ENCODE measurements at regions not wholly inside any gene's neighbourhood (a gene's known extent, or its start where the extent isn't known, plus 50 kb on each side); places are given as distances from the start of the nearest gene placed in this dataset.

GRCh38 chr2:129860088-129860487 is 119.4 kb upstream of the RAB6C start:
- Histone ChIP-seq H3K9me3 (ENCODE audit: low read length) (no peaks in the 10 kb centered on the region), H3K4me3 (ENCODE audit: low read length) (no peak overlapping the region), H3K4me1 (ENCODE audit: insufficient read depth, low read length) (no peaks in the 10 kb centered on the region), H3K27ac (ENCODE audit: low read depth, low read length) (no peak overlapping the region), H3K27me3 (ENCODE audit: insufficient read depth, low read length, poor library complexity, severe bottlenecking) (no peaks in the 10 kb centered on the region), H3K36me3 (ENCODE audit: insufficient read depth, low read length) (no peaks in the 10 kb centered on the region)
- no peak overlapping the region for H3K27ac Mint-ChIP-seq
- ChIA-PET CTCF (interaction anchor here (1.2 kb wide), 1 partner anchor 10 kb away, joined by 3 read pairs; no protein-coding TSS in a partner anchor), POLR2A (no interaction called here)
- peaks cover 2 to 9% of the 10 kb centered on the region in 2 donors for H3K27me3 Mint-ChIP-seq
- H3K36me3 Mint-ChIP-seq: no peaks in the 10 kb centered on the region
- no peak overlapping the region for H3K4me3 Mint-ChIP-seq
- no peak for DNase-seq
- no peaks in the 10 kb centered on the region for H3K4me1 Mint-ChIP-seq
- peaks cover 0 to 12% (median 6%) of the 10 kb centered on the region in 5 donors for H3K9me3 Mint-ChIP-seq

GRCh38 chr2:129861666-129862288 is 117.7 kb upstream of the RAB6C start:
- H3K9me3 Mint-ChIP-seq: peaks cover 0 to under 1% (median 0%) of the 10 kb centered on the region in 5 donors
- no peak for DNase-seq
- no peak overlapping the region for H3K4me3 ChIP-seq (ENCODE audit: low read length)
- H3K27me3 Mint-ChIP-seq: peaks cover 2 to 5% of the 10 kb centered on the region in 2 donors
- H3K9me3 ChIP-seq (ENCODE audit: low read length): no peaks in the 10 kb centered on the region
- no peak overlapping the region for H3K27ac Mint-ChIP-seq
- H3K4me1 Mint-ChIP-seq: no peaks in the 10 kb centered on the region
- no peaks in the 10 kb centered on the region for H3K4me1 ChIP-seq (ENCODE audit: insufficient read depth, low read length)
- H3K36me3 Mint-ChIP-seq: no peaks in the 10 kb centered on the region
- no peak overlapping the region for H3K4me3 Mint-ChIP-seq
- H3K36me3 ChIP-seq (ENCODE audit: insufficient read depth, low read length): no peaks in the 10 kb centered on the region
- H3K27me3 ChIP-seq (ENCODE audit: insufficient read depth, low read length, poor library complexity, severe bottlenecking): no peaks in the 10 kb centered on the region
- no peak overlapping the region for H3K27ac ChIP-seq (ENCODE audit: low read depth, low read length)
- CTCF ChIA-PET: no interaction called here
- POLR2A ChIA-PET: no interaction called here

- Mint-ChIP-seq H3K9me3 (no peaks in the 10 kb centered on the region), H3K27ac (no peak overlapping the region), H3K4me1 (no peaks in the 10 kb centered on the region), H3K27me3 (peaks cover 3 to 4% of the 10 kb centered on the region in 2 donors), H3K4me3 (no peak overlapping the region), H3K36me3 (no peaks in the 10 kb centered on the region)
- H3K27me3 ChIP-seq (ENCODE audit: insufficient read depth, low read length, poor library complexity, severe bottlenecking): no peaks in the 10 kb centered on the region
- no peak for DNase-seq
- no peak overlapping the region for H3K27ac ChIP-seq (ENCODE audit: low read depth, low read length)
- no peaks in the 10 kb centered on the region for H3K9me3 ChIP-seq (ENCODE audit: low read length)
- ChIA-PET CTCF (no interaction called here), POLR2A (no interaction called here)
- no peaks in the 10 kb centered on the region for H3K36me3 ChIP-seq (ENCODE audit: insufficient read depth, low read length)
- H3K4me3 ChIP-seq (ENCODE audit: low read length): no peak overlapping the region
- H3K4me1 ChIP-seq (ENCODE audit: insufficient read depth, low read length): no peaks in the 10 kb centered on the region
Measured at GRCh38 chr2:129862668-129863067, 116.8 kb upstream of the RAB6C start.

GRCh38 chr2:129863350-129863749 is 116.1 kb upstream of the RAB6C start:
- H3K9me3 Mint-ChIP-seq: no peaks in the 10 kb centered on the region
- no peak overlapping the region for H3K27ac Mint-ChIP-seq
- H3K4me3 Mint-ChIP-seq: no peak overlapping the region
- H3K4me1 Mint-ChIP-seq: no peaks in the 10 kb centered on the region
- Histone ChIP-seq H3K36me3 (ENCODE audit: insufficient read depth, low read length) (no peaks in the 10 kb centered on the region), H3K9me3 (ENCODE audit: low read length) (no peaks in the 10 kb centered on the region), H3K4me3 (ENCODE audit: low read length) (no peak overlapping the region), H3K27ac (ENCODE audit: low read depth, low read length) (no peak overlapping the region), H3K4me1 (ENCODE audit: insufficient read depth, low read length) (no peaks in the 10 kb centered on the region), H3K27me3 (ENCODE audit: insufficient read depth, low read length, poor library complexity, severe bottlenecking) (no peaks in the 10 kb centered on the region)
- POLR2A ChIA-PET: no interaction called here
- H3K36me3 Mint-ChIP-seq: no peaks in the 10 kb centered on the region
- DNase-seq: no peak
- H3K27me3 Mint-ChIP-seq: peaks cover 1 to 7% of the 10 kb centered on the region in 2 donors
- CTCF ChIA-PET: no interaction called here

- CTCF ChIA-PET: no interaction called here
- Mint-ChIP-seq H3K4me3 (no peak overlapping the region), H3K4me1 (no peaks in the 10 kb centered on the region), H3K27me3 (peaks cover 1 to 7% of the 10 kb centered on the region in 2 donors), H3K9me3 (no peaks in the 10 kb centered on the region), H3K27ac (peak overlapping the region in 1 of 8 donors; percentile 53), H3K36me3 (no peaks in the 10 kb centered on the region)
- Histone ChIP-seq H3K4me3 (ENCODE audit: low read length) (no peak overlapping the region), H3K4me1 (ENCODE audit: insufficient read depth, low read length) (no peaks in the 10 kb centered on the region), H3K36me3 (ENCODE audit: insufficient read depth, low read length) (no peaks in the 10 kb centered on the region), H3K9me3 (ENCODE audit: low read length) (no peaks in the 10 kb centered on the region), H3K27ac (ENCODE audit: low read depth, low read length) (no peak overlapping the region), H3K27me3 (ENCODE audit: insufficient read depth, low read length, poor library complexity, severe bottlenecking) (no peaks in the 10 kb centered on the region)
- POLR2A ChIA-PET: no interaction called here
- no peak for DNase-seq
Measured at GRCh38 chr2:129864719-129865118, 114.7 kb upstream of the RAB6C start.

GRCh38 chr2:129865976-129866375 is 113.5 kb upstream of the RAB6C start:
- no peaks in the 10 kb centered on the region for H3K36me3 Mint-ChIP-seq
- H3K27me3 ChIP-seq (ENCODE audit: insufficient read depth, low read length, poor library complexity, severe bottlenecking): no peaks in the 10 kb centered on the region
- ChIA-PET CTCF (no interaction called here), POLR2A (no interaction called here)
- H3K36me3 ChIP-seq (ENCODE audit: insufficient read depth, low read length): no peaks in the 10 kb centered on the region
- no peaks in the 10 kb centered on the region for H3K9me3 ChIP-seq (ENCODE audit: low read length)
- H3K9me3 Mint-ChIP-seq: no peaks in the 10 kb centered on the region
- peak overlapping the region in 1 of 7 donors; percentile 10 for H3K4me3 Mint-ChIP-seq
- H3K27me3 Mint-ChIP-seq: peaks cover 1 to 15% of the 10 kb centered on the region in 2 donors
- no peak overlapping the region for H3K4me3 ChIP-seq (ENCODE audit: low read length)
- no peak overlapping the region for H3K27ac Mint-ChIP-seq
- H3K27ac ChIP-seq (ENCODE audit: low read depth, low read length): no peak overlapping the region
- H3K4me1 ChIP-seq (ENCODE audit: insufficient read depth, low read length): no peaks in the 10 kb centered on the region
- no peaks in the 10 kb centered on the region for H3K4me1 Mint-ChIP-seq
- DNase-seq: no peak

GRCh38 chr2:129866391-129866790 is 113.1 kb upstream of the RAB6C start:
- Mint-ChIP-seq H3K27ac (no peak overlapping the region), H3K27me3 (peaks cover 1 to 16% of the 10 kb centered on the region in 2 donors), H3K4me1 (no peaks in the 10 kb centered on the region), H3K4me3 (peak overlapping the region in 1 of 7 donors; percentile 10), H3K9me3 (no peaks in the 10 kb centered on the region), H3K36me3 (no peaks in the 10 kb centered on the region)
- Histone ChIP-seq H3K4me1 (ENCODE audit: insufficient read depth, low read length) (no peaks in the 10 kb centered on the region), H3K27ac (ENCODE audit: low read depth, low read length) (no peak overlapping the region), H3K36me3 (ENCODE audit: insufficient read depth, low read length) (no peaks in the 10 kb centered on the region), H3K27me3 (ENCODE audit: insufficient read depth, low read length, poor library complexity, severe bottlenecking) (no peaks in the 10 kb centered on the region), H3K9me3 (ENCODE audit: low read length) (no peaks in the 10 kb centered on the region), H3K4me3 (ENCODE audit: low read length) (no peak overlapping the region)
- ChIA-PET POLR2A (no interaction called here), CTCF (no interaction called here)
- no peak for DNase-seq

GRCh38 chr2:129868151-129868550 is 111.3 kb upstream of the RAB6C start:
- Mint-ChIP-seq H3K9me3 (no peaks in the 10 kb centered on the region), H3K27me3 (peaks cover 3 to 20% of the 10 kb centered on the region in 2 donors), H3K36me3 (no peaks in the 10 kb centered on the region), H3K27ac (no peak overlapping the region), H3K4me1 (no peaks in the 10 kb centered on the region), H3K4me3 (no peak overlapping the region)
- no peak overlapping the region for H3K4me3 ChIP-seq (ENCODE audit: low read length)
- H3K4me1 ChIP-seq (ENCODE audit: insufficient read depth, low read length): no peaks in the 10 kb centered on the region
- CTCF ChIA-PET: no interaction called here
- H3K9me3 ChIP-seq (ENCODE audit: low read length): no peaks in the 10 kb centered on the region
- POLR2A ChIA-PET: no interaction called here
- H3K36me3 ChIP-seq (ENCODE audit: insufficient read depth, low read length): no peaks in the 10 kb centered on the region
- no peaks in the 10 kb centered on the region for H3K27me3 ChIP-seq (ENCODE audit: insufficient read depth, low read length, poor library complexity, severe bottlenecking)
- H3K27ac ChIP-seq (ENCODE audit: low read depth, low read length): no peak overlapping the region
- DNase-seq: no peak
